ENCODE measurements at regions not wholly inside any gene's neighbourhood (a gene's known extent, or its start where the extent isn't known, plus 50 kb on each side); places are given as distances from the start of the nearest gene placed in this dataset.
A peak's percentile ranks its signal among the peaks of the same experiment; 100 is the strongest.

DNA sequence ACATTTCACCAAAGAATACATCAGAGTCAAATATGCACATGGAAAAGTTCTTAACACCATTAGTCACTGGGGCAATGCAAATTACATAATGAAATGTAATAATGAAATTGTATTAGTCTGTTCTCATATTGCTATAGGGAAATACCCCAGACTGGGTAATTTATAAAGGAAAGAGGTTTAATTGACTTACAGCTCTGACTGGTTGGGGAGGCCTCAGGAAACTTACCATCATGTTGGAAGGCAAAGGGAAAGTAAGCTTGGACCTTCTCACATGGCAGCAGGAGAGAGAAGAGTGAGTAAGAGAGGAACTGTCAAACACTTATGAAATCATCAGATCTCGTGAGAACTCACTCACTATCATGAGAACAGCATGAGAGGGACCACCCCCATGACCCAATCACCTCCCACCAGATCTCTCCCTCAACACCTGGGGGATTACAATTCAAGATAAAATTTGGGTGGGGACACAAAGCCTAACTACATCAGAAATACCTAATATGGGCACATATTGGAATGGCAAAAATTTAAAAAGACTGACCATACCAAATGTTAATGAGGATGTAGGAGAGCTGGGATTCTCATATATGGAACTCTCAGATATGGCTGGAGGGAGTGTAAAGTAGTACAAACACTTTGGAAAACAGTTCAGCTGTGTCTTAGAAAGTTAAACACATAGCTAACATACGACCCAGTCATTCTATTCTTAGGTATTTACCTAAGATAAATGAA lies 65.1 kb upstream of the CD44 start:
- H3K27ac Mint-ChIP-seq, result peak overlapping the region; percentile 48 to 72
- H3K27me3 Mint-ChIP-seq, result no peaks in the 10 kb centered on the region
- DNase-seq, result no peak
- no peak overlapping the region for H3K4me3 Mint-ChIP-seq
- Histone ChIP-seq H3K9me3 (peaks cover 5% of the 10 kb centered on the region), H3K27ac (ENCODE audit: low read length) (no peak overlapping the region), H3K4me3 (ENCODE audit: control insufficient read depth in 1 of 2, extremely low read depth in 1 of 2, low read length in 1 of 2) (no peak overlapping the region), H3K36me3 (ENCODE audit: control insufficient read depth in 2 of 2, extremely low read depth in 1 of 2, insufficient read depth in 1 of 2, low read length in 1 of 2) (peaks cover 0 to 2% of the 10 kb centered on the region in 2 donors), H3K27me3 (replicated peaks in 1 of 2; ENCODE audit: control insufficient read depth in 2 of 2, extremely low read depth in 1 of 2, insufficient read depth in 2 of 2, low read length in 1 of 2) (no peaks in the 10 kb centered on the region), H3K4me1 (ENCODE audit: control insufficient read depth in 1 of 2, extremely low read depth in 1 of 2, insufficient read depth in 2 of 2, low read length in 2 of 2) (peaks cover 31 to 35% of the 10 kb centered on the region in 2 experiments)
- ATAC-seq (replicated peaks in 1 of 4), result no peak
- peaks cover 63 to 81% (median 64%) of the 10 kb centered on the region in 3 donors for H3K4me1 Mint-ChIP-seq
- no CpG with 5 or more reads among the region's 2 CpGs for WGBS (ENCODE audit: insufficient coverage)
- CTCF ChIA-PET, result interaction anchor here in 1 of 2 donors (0.5 kb wide), 1 partner anchor 85 kb away, joined by 3 read pairs; no protein-coding TSS in a partner anchor
- H3K9me3 Mint-ChIP-seq, result peaks cover 8 to 14% (median 8%) of the 10 kb centered on the region in 3 donors
- H3K36me3 Mint-ChIP-seq, result peaks cover 13% of the 10 kb centered on the region
- POLR2A ChIA-PET, result interaction anchor here in 1 of 2 donors (0.5 to 0.8 kb wide), 3 partner anchors 22 to 27 kb away, joined by 3 to 4 read pairs (median 3); no protein-coding TSS in a partner anchor

DNA sequence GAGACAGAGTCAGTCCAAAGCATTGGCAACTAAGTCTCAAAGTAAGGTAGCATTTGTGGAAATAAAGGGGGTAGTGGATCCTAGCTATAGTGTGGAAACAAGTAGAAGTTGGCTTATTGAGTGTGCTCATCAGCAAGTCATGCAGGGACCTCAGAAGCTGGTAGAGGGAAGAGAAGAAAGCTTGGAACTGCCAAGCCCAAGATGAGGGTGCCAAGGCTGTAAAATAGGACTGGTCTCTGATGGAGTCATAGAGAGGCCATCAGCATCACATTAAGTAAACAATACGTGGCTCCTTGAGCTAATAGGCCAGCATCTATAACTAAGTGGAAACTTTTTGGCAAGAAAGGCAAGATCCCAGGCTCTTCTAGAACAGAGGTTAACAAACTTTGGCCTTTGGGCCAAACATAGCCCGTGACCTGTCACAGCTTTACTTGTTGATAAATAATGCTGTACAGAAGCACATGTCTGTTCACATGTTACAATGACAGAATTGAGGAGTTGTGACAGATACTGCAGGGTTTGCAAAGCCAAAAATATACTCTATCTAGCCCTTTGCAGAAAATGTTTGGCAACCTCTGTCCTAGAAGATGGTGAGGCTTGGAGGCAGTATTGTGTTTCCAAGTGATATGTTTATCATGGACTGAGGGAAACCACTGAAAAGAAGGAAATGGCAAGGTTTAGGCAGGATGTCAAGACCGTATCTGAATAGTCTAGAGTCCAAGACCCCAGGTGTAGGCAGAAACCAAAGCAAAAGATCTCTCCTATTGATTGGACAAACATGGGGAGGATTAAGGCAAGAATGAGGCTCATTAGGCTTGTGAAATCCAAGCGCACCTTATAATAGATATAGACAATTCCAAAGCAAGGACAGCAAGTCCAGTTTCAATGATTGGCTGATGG lies 62.5 kb upstream of the CD44 start:
- Histone ChIP-seq H3K9me3 (no peaks in the 10 kb centered on the region), H3K27me3 (replicated peaks in 1 of 2; ENCODE audit: control insufficient read depth in 2 of 2, extremely low read depth in 1 of 2, insufficient read depth in 2 of 2, low read length in 1 of 2) (no peaks in the 10 kb centered on the region), H3K27ac (ENCODE audit: low read length) (peak overlapping the region; percentile 83), H3K4me3 (ENCODE audit: control insufficient read depth in 1 of 2, extremely low read depth in 1 of 2, low read length in 1 of 2) (no peak overlapping the region), H3K36me3 (ENCODE audit: control insufficient read depth in 2 of 2, extremely low read depth in 1 of 2, insufficient read depth in 1 of 2, low read length in 1 of 2) (no peaks in the 10 kb centered on the region), H3K4me1 (ENCODE audit: control insufficient read depth in 1 of 2, extremely low read depth in 1 of 2, insufficient read depth in 2 of 2, low read length in 2 of 2) (peaks cover 48 to 52% of the 10 kb centered on the region in 2 experiments)
- H3K27ac Mint-ChIP-seq, result peak overlapping the region; percentile 96 to 97
- ChIA-PET CTCF (interaction anchor here in 1 of 2 donors (0.8 to 1.1 kb wide), 4 partner anchors 9 to 89 kb away, joined by 3 read pairs; no protein-coding TSS in a partner anchor), POLR2A (interaction anchor here (0.6 to 1.5 kb wide), 7 partner anchors 29 to 102 kb away, joined by 3 to 8 read pairs (median 3); no protein-coding TSS in a partner anchor)
- WGBS (ENCODE audit: insufficient coverage), result 100% methylated on average over 1 of the region's 4 CpGs
- peaks cover 0 to 4% (median 0%) of the 10 kb centered on the region in 3 donors for H3K9me3 Mint-ChIP-seq
- DNase-seq (no peak), ATAC-seq (replicated peaks in 1 of 4) (no peak)
- peaks cover 3% of the 10 kb centered on the region for H3K36me3 Mint-ChIP-seq
- H3K27me3 Mint-ChIP-seq, result no peaks in the 10 kb centered on the region
- peaks cover 85 to 91% (median 85%) of the 10 kb centered on the region in 3 donors for H3K4me1 Mint-ChIP-seq
- H3K4me3 Mint-ChIP-seq, result peak overlapping the region in 1 of 3 donors; percentile 68

DNA sequence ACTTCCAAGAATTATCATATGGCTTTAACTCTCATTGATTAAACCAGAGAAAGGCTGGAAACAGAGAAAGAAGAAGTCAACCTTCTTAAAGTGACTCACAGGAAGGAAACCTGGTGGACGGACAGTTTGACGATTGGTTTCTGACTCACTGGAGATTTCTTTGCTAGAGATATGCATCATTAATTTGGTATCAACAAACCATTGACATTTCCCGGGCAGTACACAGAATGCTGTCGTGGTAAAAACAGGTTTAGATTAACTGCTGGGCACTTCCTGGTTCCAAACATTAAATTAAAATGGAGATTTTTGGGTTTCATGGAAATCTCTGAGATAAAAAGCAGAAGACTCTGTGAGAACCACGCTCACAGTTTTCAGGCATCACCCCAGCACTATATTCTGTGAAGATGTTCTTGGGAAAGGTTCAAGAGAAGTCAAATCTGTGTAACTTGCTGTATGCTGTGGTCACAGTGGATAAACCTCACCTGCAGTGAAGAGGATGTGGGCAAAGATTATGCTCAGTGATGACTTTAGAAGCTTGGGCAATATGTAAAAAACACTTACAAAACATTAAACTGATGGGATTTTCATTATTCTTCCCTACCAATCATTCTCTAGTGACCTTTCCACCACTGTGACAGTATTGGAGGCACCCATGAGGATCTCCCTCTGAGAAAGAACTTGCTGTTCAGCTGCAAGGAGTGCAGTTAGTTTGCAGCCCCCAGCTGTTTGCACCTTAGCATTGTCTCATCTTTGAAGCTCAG lies 61.1 kb upstream of the CD44 start:
- peak overlapping the region; percentile 50 to 68 (median 65) for H3K4me3 Mint-ChIP-seq
- no peaks in the 10 kb centered on the region for H3K9me3 ChIP-seq
- ChIA-PET CTCF (interaction anchor here in 1 of 2 donors (0.8 to 1.2 kb wide), 5 partner anchors 30 to 80 kb away, joined by 3 to 6 read pairs (median 4); partner anchors contain the start of gene CD44), POLR2A (interaction anchor here (0.5 to 1.5 kb wide), 12 partner anchors 18 to 221 kb away, joined by 3 to 15 read pairs (median 6); no protein-coding TSS in a partner anchor)
- peaks cover 85 to 92% (median 86%) of the 10 kb centered on the region in 3 donors for H3K4me1 Mint-ChIP-seq
- no peaks in the 10 kb centered on the region for H3K27me3 Mint-ChIP-seq
- H3K36me3 ChIP-seq (ENCODE audit: control insufficient read depth in 2 of 2, extremely low read depth in 1 of 2, insufficient read depth in 1 of 2, low read length in 1 of 2), result no peaks in the 10 kb centered on the region
- H3K9me3 Mint-ChIP-seq, result peaks cover 0 to 4% (median 0%) of the 10 kb centered on the region in 3 donors
- H3K27ac Mint-ChIP-seq, result peak overlapping the region; percentile 96 to 97
- no CpG with 5 or more reads among the region's 5 CpGs for WGBS (ENCODE audit: insufficient coverage)
- ATAC-seq (replicated peaks in 1 of 4) (peak; percentile 75 to 82 (median 78)), DNase-seq (peak in 34 of 35 experiments; percentile 11 to 85 (median 50))
- no peaks in the 10 kb centered on the region for H3K27me3 ChIP-seq (replicated peaks in 1 of 2; ENCODE audit: control insufficient read depth in 2 of 2, extremely low read depth in 1 of 2, insufficient read depth in 2 of 2, low read length in 1 of 2)
- H3K27ac ChIP-seq (ENCODE audit: low read length), result peak overlapping the region; percentile 83
- H3K36me3 Mint-ChIP-seq, result peaks cover 3% of the 10 kb centered on the region
- H3K4me1 ChIP-seq (ENCODE audit: control insufficient read depth in 1 of 2, extremely low read depth in 1 of 2, insufficient read depth in 2 of 2, low read length in 2 of 2), result peaks cover 51 to 63% of the 10 kb centered on the region in 2 experiments
- H3K4me3 ChIP-seq (ENCODE audit: control insufficient read depth in 1 of 2, extremely low read depth in 1 of 2, low read length in 1 of 2), result peak overlapping the region; percentile 8 to 38

DNA sequence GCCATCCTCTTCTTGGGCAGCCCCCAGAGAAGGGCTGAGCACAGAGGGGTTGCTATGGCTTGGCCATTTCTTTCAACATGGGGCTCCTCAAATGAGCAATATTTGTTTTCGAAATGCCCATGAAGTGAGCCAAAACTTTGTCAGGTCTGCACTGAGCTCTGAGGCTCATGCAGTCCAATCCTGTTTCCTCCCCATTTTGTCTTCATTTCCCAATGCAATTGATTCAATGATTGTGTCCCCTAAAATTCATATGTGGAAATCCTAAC lies 60.6 kb upstream of the CD44 start:
- peaks cover 87 to 92% (median 88%) of the 10 kb centered on the region in 3 donors for H3K4me1 Mint-ChIP-seq
- peak overlapping the region; percentile 96 to 97 for H3K27ac Mint-ChIP-seq
- H3K36me3 Mint-ChIP-seq, result peaks cover 3% of the 10 kb centered on the region
- ChIA-PET CTCF (interaction anchor here in 1 of 2 donors (0.8 to 1.2 kb wide), 5 partner anchors 31 to 81 kb away, joined by 3 to 6 read pairs (median 4); partner anchors contain the start of gene CD44), POLR2A (interaction anchor here in 1 of 2 donors (0.5 to 1.4 kb wide), 9 partner anchors 32 to 220 kb away, joined by 3 to 15 read pairs (median 7); no protein-coding TSS in a partner anchor)
- peak overlapping the region; percentile 15 to 68 (median 50) for H3K4me3 Mint-ChIP-seq
- no peaks in the 10 kb centered on the region for H3K27me3 Mint-ChIP-seq
- no peak for DNase-seq
- Histone ChIP-seq H3K4me1 (ENCODE audit: control insufficient read depth in 1 of 2, extremely low read depth in 1 of 2, insufficient read depth in 2 of 2, low read length in 2 of 2) (peaks cover 56 to 68% of the 10 kb centered on the region in 2 experiments), H3K9me3 (no peaks in the 10 kb centered on the region), H3K36me3 (ENCODE audit: control insufficient read depth in 2 of 2, extremely low read depth in 1 of 2, insufficient read depth in 1 of 2, low read length in 1 of 2) (no peaks in the 10 kb centered on the region), H3K4me3 (ENCODE audit: control insufficient read depth in 1 of 2, extremely low read depth in 1 of 2, low read length in 1 of 2) (no peak overlapping the region), H3K27me3 (replicated peaks in 1 of 2; ENCODE audit: control insufficient read depth in 2 of 2, extremely low read depth in 1 of 2, insufficient read depth in 2 of 2, low read length in 1 of 2) (no peaks in the 10 kb centered on the region), H3K27ac (ENCODE audit: low read length) (peak overlapping the region; percentile 83)
- no peak for ATAC-seq (replicated peaks in 1 of 4)
- H3K9me3 Mint-ChIP-seq, result peaks cover 0 to 4% (median 0%) of the 10 kb centered on the region in 3 donors
- 63% methylated on average over 1 of the region's 1 CpG for WGBS (ENCODE audit: insufficient coverage)

DNA sequence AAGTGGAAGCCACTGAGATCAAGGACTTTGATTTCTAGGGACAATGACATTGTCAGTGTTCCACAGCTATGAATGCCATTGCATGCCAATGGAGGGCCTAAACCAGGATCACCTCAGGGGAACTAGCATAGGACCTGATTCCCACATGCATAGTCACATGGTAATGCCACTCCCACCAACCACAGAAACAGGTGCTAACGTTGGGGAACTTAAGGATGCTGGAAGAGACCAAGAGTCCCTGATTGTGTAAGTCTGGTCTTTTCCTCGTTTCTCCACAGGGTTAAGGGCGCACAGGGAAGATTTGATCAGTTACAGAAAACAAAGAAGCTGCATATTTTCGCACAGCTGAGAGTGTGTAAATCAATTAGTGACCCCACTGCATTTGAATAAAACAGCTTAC lies 59.4 kb upstream of the CD44 start:
- CTCF ChIA-PET, result interaction anchor here (0.5 to 0.9 kb wide), 2 partner anchors 33 to 48 kb away, joined by 3 to 6 read pairs; no protein-coding TSS in a partner anchor
- peak overlapping the region; percentile 83 for H3K27ac ChIP-seq (ENCODE audit: low read length)
- WGBS (ENCODE audit: insufficient coverage), result 100% methylated on average over 1 of the region's 4 CpGs

More for the DNA sequence above, 59.4 kb upstream of the CD44 start:
- ATAC-seq (replicated peaks in 1 of 4) (no peak), DNase-seq (no peak)
- no peaks in the 10 kb centered on the region for H3K9me3 ChIP-seq
- no peaks in the 10 kb centered on the region for H3K36me3 ChIP-seq (ENCODE audit: control insufficient read depth in 2 of 2, extremely low read depth in 1 of 2, insufficient read depth in 1 of 2, low read length in 1 of 2)
- peaks cover 67 to 80% of the 10 kb centered on the region in 2 experiments for H3K4me1 ChIP-seq (ENCODE audit: control insufficient read depth in 1 of 2, extremely low read depth in 1 of 2, insufficient read depth in 2 of 2, low read length in 2 of 2)
- peaks cover 0 to 4% (median 0%) of the 10 kb centered on the region in 3 donors for H3K9me3 Mint-ChIP-seq
- H3K4me3 ChIP-seq (ENCODE audit: control insufficient read depth in 1 of 2, extremely low read depth in 1 of 2, low read length in 1 of 2), result no peak overlapping the region
- POLR2A ChIA-PET, result interaction anchor here in 1 of 2 donors (0.9 kb wide), 2 partner anchors 34 to 87 kb away, joined by 3 read pairs; no protein-coding TSS in a partner anchor
- H3K36me3 Mint-ChIP-seq, result peaks cover 3% of the 10 kb centered on the region
- H3K4me3 Mint-ChIP-seq, result peak overlapping the region in 1 of 3 donors; percentile 68
- no peaks in the 10 kb centered on the region for H3K27me3 Mint-ChIP-seq
- no peaks in the 10 kb centered on the region for H3K27me3 ChIP-seq (replicated peaks in 1 of 2; ENCODE audit: control insufficient read depth in 2 of 2, extremely low read depth in 1 of 2, insufficient read depth in 2 of 2, low read length in 1 of 2)
- H3K4me1 Mint-ChIP-seq, result peaks cover 88 to 92% (median 89%) of the 10 kb centered on the region in 3 donors
- H3K27ac Mint-ChIP-seq, result peak overlapping the region; percentile 96 to 97

All from T-cell (primary cell).